DND-41 (cell line): ENCODE measurements at regions not wholly inside any gene's neighbourhood (a gene's known extent, or its start where the extent isn't known, plus 50 kb on each side); places are given as distances from the start of the nearest gene placed in this dataset.

Experiments used
- ATAC-seq: fragments of 200-7000 bp; cut with Tn5 transposase; 3 replicates; pipeline ENCODE4 v1.9.1; 2021; ENCODE audit warnings: low read depth; ENCODE audit not compliant: insufficient read depth
- DNase-seq: peaks from one replicate; pipeline ENCODE4 v3.0.0-alpha.2; 2020
- H2AFZ ChIP-seq: 2 replicates; pipeline ENCODE4 v1.6.0; 2012; ENCODE audit warnings: low read depth, low read length
- H3K27ac ChIP-seq: 2 replicates; pipeline ENCODE4 v1.5.1; 2012; ENCODE audit warnings: low read length, inconsistent platforms
- H3K27me3 ChIP-seq: fragments of 200-600 bp; sonication (generic); 2 replicates; pipeline ENCODE4 v1.6.0; 2012; ENCODE audit warnings: low read length, mild to moderate bottlenecking, inconsistent platforms; ENCODE audit not compliant: insufficient read depth, poor library complexity
- H3K36me3 ChIP-seq: 2 replicates; pipeline ENCODE4 v1.5.1; 2012; ENCODE audit warnings: low read length, inconsistent platforms; ENCODE audit not compliant: insufficient read depth
- H3K4me1 ChIP-seq: 2 replicates; pipeline ENCODE4 v1.5.1; 2012; ENCODE audit warnings: mild to moderate bottlenecking, low read length; ENCODE audit not compliant: insufficient read depth
- H3K4me2 ChIP-seq: 2 replicates; pipeline ENCODE4 v1.6.0; 2012; ENCODE audit warnings: mild to moderate bottlenecking, moderate library complexity, low read length, inconsistent platforms; ENCODE audit not compliant: insufficient read depth
- H3K4me3 ChIP-seq, 2 experiments: fragments of 200-600 bp in 1 of 2; shearing (Covaris generic) in 1 of 2; 2 replicates each; pipeline ENCODE4 v1.5.1; 2012 to 2016; ENCODE audit warnings: inconsistent platforms in 2 of 2, low read length in 2 of 2, mild to moderate bottlenecking in 2 of 2, low read depth in 1 of 2, moderate library complexity in 1 of 2
- H3K79me2 ChIP-seq: 2 replicates; pipeline ENCODE4 v1.6.0; 2012; ENCODE audit warnings: low read length, inconsistent platforms; ENCODE audit not compliant: insufficient read depth
- H3K9ac ChIP-seq: 2 replicates; pipeline ENCODE4 v1.6.0; 2012; ENCODE audit warnings: low read depth, mild to moderate bottlenecking, inconsistent platforms, low read length, moderate library complexity
- H3K9me3 ChIP-seq: 2 replicates; pipeline ENCODE4 v1.5.1; 2012; ENCODE audit warnings: low read length, moderate library complexity, mild to moderate bottlenecking, inconsistent platforms; ENCODE audit not compliant: insufficient read depth, severe bottlenecking
- H4K20me1 ChIP-seq: 2 replicates; pipeline ENCODE4 v1.6.0; 2012; ENCODE audit warnings: low read length; ENCODE audit not compliant: insufficient read depth
- CTCF ChIP-seq: IDR thresholded peaks from 2 replicates; pipeline ENCODE4 v1.5.1; 2012; ENCODE audit warnings: borderline replicate concordance, low read length, moderate library complexity, mild to moderate bottlenecking; ENCODE audit not compliant: poor library complexity, severe bottlenecking; ENCODE audit errors: extremely low read depth
- EZH2 ChIP-seq: IDR thresholded peaks from 3 replicates; pipeline ENCODE4 v1.6.1; 2012; ENCODE audit warnings: borderline replicate concordance, low read depth, mild to moderate bottlenecking, moderate library complexity, low read length, inconsistent platforms; ENCODE audit not compliant: severe bottlenecking

DNA sequence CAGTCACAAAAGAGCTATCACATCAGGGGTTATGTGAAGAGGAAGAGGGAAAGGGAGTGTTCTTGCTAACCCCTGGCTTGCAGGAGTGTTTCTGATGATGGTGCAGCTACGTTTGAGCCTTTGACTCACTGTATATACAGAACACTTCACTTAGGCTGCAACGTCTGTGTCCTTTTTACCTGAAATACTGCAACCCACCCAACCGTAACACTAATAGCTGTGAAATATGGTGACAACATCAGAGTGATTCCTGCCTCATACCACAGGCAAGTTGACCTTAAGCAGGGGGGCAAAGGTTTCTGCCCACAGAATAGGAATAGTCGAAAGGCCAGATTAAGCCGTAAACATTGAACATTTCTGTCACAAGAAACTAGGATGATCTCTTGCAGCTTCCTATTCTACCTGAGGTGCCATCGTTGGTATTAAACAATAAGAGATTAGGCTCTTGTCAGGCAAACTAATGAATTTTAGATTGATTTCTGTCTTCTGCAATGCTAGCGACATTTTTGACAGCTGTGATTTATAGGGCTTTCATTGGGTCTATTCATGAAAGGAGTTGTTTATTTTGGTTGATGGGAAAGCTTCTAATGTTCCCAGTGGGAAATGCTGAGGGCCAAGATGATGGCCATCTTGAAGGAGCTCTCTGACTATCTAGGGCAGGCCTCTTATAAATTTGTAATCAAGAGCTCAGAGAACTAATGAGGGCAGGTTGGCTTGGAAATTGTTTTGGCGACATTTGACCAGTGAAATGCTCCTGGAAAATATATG lies 316.8 kb downstream of the PIK3C3 start:
- DNase-seq (no peak), ATAC-seq (no peak)
- Histone ChIP-seq H3K36me3 (no peaks in the 10 kb centered on the region), H3K9ac (no peak overlapping the region), H3K27ac (no peak overlapping the region), H2AFZ (no peak overlapping the region), H3K4me3 (no peak overlapping the region), H3K4me1 (no peaks in the 10 kb centered on the region), H3K4me2 (no peak overlapping the region), H3K27me3 (no peaks in the 10 kb centered on the region), H4K20me1 (no peaks in the 10 kb centered on the region), H3K9me3 (no peaks in the 10 kb centered on the region), H3K79me2 (no peaks in the 10 kb centered on the region)
- TF ChIP-seq CTCF (no peak), EZH2 (no peak)

DNA sequence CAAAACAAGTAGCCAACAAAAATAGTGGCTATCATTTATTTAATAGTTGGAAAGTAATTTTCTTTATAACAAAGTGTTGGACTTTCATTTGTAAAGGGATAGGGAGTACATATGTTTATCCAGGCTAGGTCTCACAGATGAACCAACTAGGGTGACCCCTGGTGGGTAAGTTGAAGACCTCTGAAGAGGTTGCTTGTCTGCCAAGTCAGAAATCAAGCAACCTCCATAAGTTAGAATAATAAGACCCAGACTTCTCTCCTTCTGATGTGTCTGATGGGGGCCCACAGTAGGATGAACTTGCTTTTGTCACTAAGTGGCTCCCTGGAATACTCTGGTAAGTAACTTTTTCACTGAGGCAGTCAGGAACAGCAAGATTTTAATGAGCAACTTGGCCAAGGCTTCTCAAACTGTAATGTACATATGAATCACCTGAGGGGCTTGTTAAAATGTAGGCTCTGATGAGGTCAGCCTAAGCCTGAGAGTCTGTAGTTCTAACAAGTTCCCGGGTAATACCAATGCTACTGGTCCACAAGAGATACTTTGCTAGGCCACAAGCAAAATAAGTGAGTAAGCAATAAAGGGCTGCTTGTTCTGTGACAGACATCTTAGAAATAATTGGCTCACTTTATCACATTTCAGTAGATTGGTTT lies 319.6 kb downstream of the PIK3C3 start:
- Histone ChIP-seq H3K4me3 (no peak overlapping the region), H3K36me3 (no peaks in the 10 kb centered on the region), H3K9me3 (no peaks in the 10 kb centered on the region), H3K27ac (no peak overlapping the region), H3K9ac (no peak overlapping the region), H3K4me1 (no peaks in the 10 kb centered on the region), H3K4me2 (no peak overlapping the region), H4K20me1 (no peaks in the 10 kb centered on the region), H2AFZ (no peak overlapping the region), H3K79me2 (no peaks in the 10 kb centered on the region), H3K27me3 (no peaks in the 10 kb centered on the region)
- DNase-seq (no peak), ATAC-seq (no peak)
- TF ChIP-seq EZH2 = no peak
- TF ChIP-seq CTCF = peak; percentile 29

DNA sequence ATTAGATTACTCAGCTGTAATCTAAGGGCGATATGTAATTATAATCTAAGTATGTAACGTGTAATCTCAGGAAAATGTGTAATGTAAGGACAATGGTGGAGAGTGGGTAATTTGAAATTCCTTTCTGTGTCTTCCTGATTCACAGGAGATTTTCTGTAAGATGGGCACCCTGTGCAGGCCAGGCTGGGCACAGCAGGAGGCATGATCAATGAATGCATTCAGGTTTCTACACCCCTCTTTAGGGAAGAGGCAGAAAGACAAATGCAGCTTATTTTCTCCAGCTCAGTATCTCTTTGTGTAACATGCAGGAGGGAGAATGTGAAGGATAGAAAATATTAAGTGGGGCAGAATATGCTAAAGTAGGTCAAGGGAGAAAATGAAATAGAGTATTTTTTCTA lies 320.1 kb downstream of the PIK3C3 start:
- Histone ChIP-seq H3K4me3 (no peak overlapping the region), H3K4me2 (no peak overlapping the region), H3K4me1 (no peaks in the 10 kb centered on the region), H3K27ac (no peak overlapping the region), H2AFZ (no peak overlapping the region), H3K36me3 (no peaks in the 10 kb centered on the region), H4K20me1 (no peaks in the 10 kb centered on the region), H3K9me3 (no peaks in the 10 kb centered on the region), H3K27me3 (no peaks in the 10 kb centered on the region), H3K9ac (no peak overlapping the region), H3K79me2 (no peaks in the 10 kb centered on the region)
- TF ChIP-seq CTCF = no peak
- no peak for TF ChIP-seq EZH2
- DNase-seq (no peak), ATAC-seq (no peak)
